Common myeloid progenitor, CD34-positive (primary cell): ENCODE measurements at regions not wholly inside any gene's neighbourhood (a gene's known extent, or its start where the extent isn't known, plus 50 kb on each side); places are given as distances from the start of the nearest gene placed in this dataset.
"Not testable (repeated sequence)": the region's sequence is repeated elsewhere in the genome, so short reads cannot be mapped to it uniquely, and the experiment has no call there.

Experiments used
- CTCF ChIA-PET: fragments of 350-600 bp; sonication (Branson Sonifier 250); formaldehyde crosslinking; loops from one replicate; lab custom pipeline; 2021; ENCODE audit warnings: antibody characterized with exemption; lab: Charles Lee
- POLR2A ChIA-PET: fragments of 350-600 bp; sonication (Branson Sonifier 250); formaldehyde crosslinking; loops from one replicate; lab custom pipeline; 2021; ENCODE audit warnings: antibody characterized with exemption; lab: Charles Lee
- DNase-seq, 3 donors: peaks; one replicate each; pipeline versions ENCODE4 v3.0.0 to v3.0.0-alpha.2; 2013
- H3K27ac ChIP-seq, 2 experiments: 1 replicate in 1 of 2; 2 replicates in 1 of 2; pipeline ENCODE4 v1.7.0; 2013; ENCODE audit warnings: inconsistent platforms in 2 of 2, low read length in 2 of 2, mild to moderate bottlenecking in 2 of 2, low read depth in 1 of 2, moderate library complexity in 1 of 2; ENCODE audit not compliant: severe bottlenecking in 2 of 2, insufficient read depth in 1 of 2, poor library complexity in 1 of 2
- H3K27me3 ChIP-seq, 5 experiments: replicated peaks in 2 of 5; 1 replicate in 3 of 5; 2 replicates in 2 of 5; pipeline versions ENCODE4 v1.6.1 to v1.7.0; 2013; ENCODE audit warnings: low read length in 4 of 5, mild to moderate bottlenecking in 2 of 5, moderate library complexity in 2 of 5, inconsistent platforms in 1 of 5; ENCODE audit not compliant: insufficient read depth in 5 of 5, control insufficient read depth in 4 of 5
- H3K36me3 ChIP-seq, 4 experiments: 1 replicate in 2 of 4; 2 replicates in 2 of 4; pipeline versions ENCODE4 v1.6.1 to v1.7.0; 2013; ENCODE audit warnings: low read length in 3 of 4, control low read depth in 1 of 4, mild to moderate bottlenecking in 1 of 4; ENCODE audit not compliant: control insufficient read depth in 4 of 4, insufficient read depth in 4 of 4
- H3K4me1 ChIP-seq, 4 experiments: 1 replicate in 3 of 4; 2 replicates in 1 of 4; pipeline versions ENCODE4 v1.6.1 to v1.7.1; 2013; ENCODE audit warnings: low read length in 3 of 4, mild to moderate bottlenecking in 3 of 4, control low read depth in 1 of 4, inconsistent platforms in 1 of 4, moderate library complexity in 1 of 4; ENCODE audit not compliant: control insufficient read depth in 4 of 4, insufficient read depth in 4 of 4; ENCODE audit errors: control extremely low read depth in 1 of 4
- H3K4me3 ChIP-seq, 7 experiments: 1 replicate in 4 of 7; 2 replicates in 3 of 7; pipeline versions ENCODE4 v1.5.1 to v1.7.0; 2013; ENCODE audit warnings: mild to moderate bottlenecking in 7 of 7, low read length in 6 of 7, moderate library complexity in 6 of 7, inconsistent platforms in 2 of 7, low read depth in 2 of 7, control low read depth in 1 of 7; ENCODE audit not compliant: insufficient read depth in 4 of 7, control insufficient read depth in 1 of 7; ENCODE audit errors: extremely low read depth in 1 of 7
- H3K9me3 ChIP-seq, 5 experiments: 1 replicate in 4 of 5; 2 replicates in 1 of 5; pipeline versions ENCODE4 v1.6.1 to v1.7.1; 2013; ENCODE audit warnings: low read length in 4 of 5, mild to moderate bottlenecking in 2 of 5, inconsistent platforms in 1 of 5, low read depth in 1 of 5, moderate library complexity in 1 of 5; ENCODE audit not compliant: control insufficient read depth in 4 of 5, insufficient read depth in 2 of 5; ENCODE audit errors: control extremely low read depth in 1 of 5
- WGBS: methylation state at CpG from one replicate; pipeline ENCODE4 v1.1.5; 2013; ENCODE audit not compliant: insufficient coverage; 5-methylcytosine and 5-hydroxymethylcytosine counted together

DNA sequence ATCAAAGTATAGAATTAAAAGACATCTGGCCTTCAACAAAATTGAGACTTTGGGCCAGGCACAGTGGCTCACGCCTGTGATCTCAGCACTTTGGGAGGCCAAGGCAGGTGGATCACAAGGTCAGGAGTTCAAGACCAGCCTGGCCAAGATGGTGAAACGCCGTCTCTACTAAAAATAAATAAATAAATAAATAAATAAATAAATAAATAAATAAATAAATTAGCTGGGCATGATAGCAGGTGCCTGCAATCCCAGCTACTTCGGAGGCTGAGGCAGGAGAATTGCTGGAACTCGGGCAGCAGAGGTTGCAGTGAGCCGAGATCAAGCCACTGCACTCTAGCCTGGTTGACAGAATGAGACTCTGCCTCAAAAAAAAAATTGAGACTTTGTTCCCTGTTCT is 225.7 kb downstream of the CENPC start:
- POLR2A ChIA-PET, H3K4me3 ChIP-seq: not testable (repeated sequence)
- WGBS: 100% methylated on average over 3 of the region's 6 CpGs

GRCh38 chr4:67300497-67301185 is 244.7 kb downstream of the CENPC start:
- H3K4me1 ChIP-seq, POLR2A ChIA-PET, H3K27me3 ChIP-seq, H3K4me3 ChIP-seq, H3K9me3 ChIP-seq, H3K27ac ChIP-seq, H3K36me3 ChIP-seq: not testable (repeated sequence)
- peak; percentile 14 to 57 (median 33) for DNase-seq
- CTCF ChIA-PET: interaction anchor here (1.0 to 1.2 kb wide), 2 partner anchors 11 to 14 kb away, joined by 3 to 4 read pairs; no protein-coding TSS in a partner anchor
- 94% methylated on average over 6 of the region's 11 CpGs for WGBS

More for the DNA sequence above, 225.7 kb downstream of the CENPC start:
- not testable (repeated sequence) for H3K4me1 ChIP-seq, H3K27me3 ChIP-seq, H3K9me3 ChIP-seq, H3K36me3 ChIP-seq, DNase-seq, H3K27ac ChIP-seq
- CTCF ChIA-PET: interaction anchor here (1.5 to 2.0 kb wide), 3 partner anchors 8 to 231 kb away, joined by 4 to 11 read pairs (median 4); no protein-coding TSS in a partner anchor

DNA sequence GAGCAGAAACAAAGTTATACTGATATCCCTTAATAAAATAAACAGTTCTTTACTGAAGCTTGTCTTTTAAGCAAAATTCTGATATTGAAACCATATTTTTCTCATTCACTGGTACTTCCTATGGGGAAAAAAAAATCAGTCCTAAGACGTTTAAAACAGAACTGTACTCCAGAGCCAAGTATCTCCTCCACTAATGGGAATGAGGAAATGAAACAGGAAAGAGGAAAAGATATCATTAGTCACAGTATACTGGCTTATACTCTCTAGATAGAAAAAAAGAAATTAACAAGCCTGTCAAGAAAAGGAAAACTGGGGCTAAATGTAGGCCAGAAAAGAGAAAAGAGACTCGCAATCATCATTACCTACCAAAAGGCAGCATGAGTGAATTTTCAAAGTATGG is 252.7 kb downstream of the CENPC start:
- WGBS: no CpG with 5 or more reads among the region's 2 CpGs
- H3K27ac ChIP-seq: no peak overlapping the region
- no peaks in the 10 kb centered on the region for H3K4me1 ChIP-seq
- H3K9me3 ChIP-seq: no peaks in the 10 kb centered on the region
- no peaks in the 10 kb centered on the region for H3K36me3 ChIP-seq
- no peaks in the 10 kb centered on the region for H3K27me3 ChIP-seq
- ChIA-PET POLR2A (no interaction called here), CTCF (no interaction called here)
- no peak for DNase-seq
- H3K4me3 ChIP-seq: no peak overlapping the region

DNA sequence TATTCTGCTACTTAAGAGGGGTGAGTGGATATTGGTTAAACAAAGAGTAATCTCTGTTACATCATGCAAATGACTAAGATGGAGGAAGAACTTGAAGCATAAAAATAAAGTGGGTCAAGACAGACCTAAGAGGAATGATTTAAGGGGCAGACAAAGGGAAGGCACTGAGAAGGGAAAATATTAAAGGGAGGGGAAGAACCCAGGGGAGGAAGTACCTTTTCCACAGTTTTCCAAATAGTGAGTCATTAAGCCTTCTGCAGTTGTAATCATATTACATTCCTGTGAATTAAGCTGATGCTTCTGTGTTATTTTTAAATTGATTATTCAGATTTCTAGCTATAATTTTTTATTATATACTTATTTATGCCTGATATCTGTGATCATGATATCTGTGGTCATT is 253.3 kb downstream of the CENPC start:
- Histone ChIP-seq H3K27me3 (no peaks in the 10 kb centered on the region), H3K4me3 (no peak overlapping the region), H3K27ac (no peak overlapping the region), H3K9me3 (no peaks in the 10 kb centered on the region), H3K36me3 (no peaks in the 10 kb centered on the region), H3K4me1 (no peaks in the 10 kb centered on the region)
- POLR2A ChIA-PET: no interaction called here
- no peak for DNase-seq
- CTCF ChIA-PET: no interaction called here

DNA sequence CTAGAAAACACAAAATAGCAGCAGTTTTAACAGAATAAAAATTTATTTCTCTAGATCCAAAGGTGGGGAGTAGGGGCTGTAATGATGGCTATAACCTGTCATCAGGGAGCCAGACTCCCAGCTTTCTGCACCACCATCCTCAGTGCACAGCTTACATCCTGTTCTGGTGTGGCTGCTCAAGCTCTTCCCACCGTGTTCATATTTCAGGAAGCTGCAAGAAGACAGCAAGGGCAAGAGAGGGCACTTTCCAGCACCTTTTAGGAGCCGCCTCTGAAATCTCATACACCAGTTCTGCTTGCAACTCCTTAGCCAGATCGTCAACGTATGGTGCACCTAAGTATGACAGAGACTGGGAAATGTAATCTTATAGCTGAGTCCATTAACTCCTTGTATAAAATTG is 253.7 kb downstream of the CENPC start:
- Histone ChIP-seq H3K27me3 (no peaks in the 10 kb centered on the region), H3K4me3 (no peak overlapping the region), H3K4me1 (no peaks in the 10 kb centered on the region), H3K36me3 (no peaks in the 10 kb centered on the region), H3K27ac (no peak overlapping the region), H3K9me3 (no peaks in the 10 kb centered on the region)
- DNase-seq: no peak
- ChIA-PET CTCF (interaction anchor here (4.0 kb wide), 1 partner anchor 207 kb away, joined by 16 read pairs; no protein-coding TSS in a partner anchor), POLR2A (no interaction called here)
- 50% methylated on average over 2 of the region's 4 CpGs for WGBS

- ChIA-PET CTCF (interaction anchor here (1.0 to 4.0 kb wide), 9 partner anchors 10 to 204 kb away, joined by 3 to 22 read pairs (median 4); no protein-coding TSS in a partner anchor), POLR2A (no interaction called here)
- no peaks in the 10 kb centered on the region for H3K9me3 ChIP-seq
- no peaks in the 10 kb centered on the region for H3K36me3 ChIP-seq
- no peak overlapping the region for H3K4me3 ChIP-seq
- no peaks in the 10 kb centered on the region for H3K27me3 ChIP-seq
- no peak overlapping the region for H3K27ac ChIP-seq
- WGBS: 79% methylated on average over 4 of the region's 4 CpGs
- DNase-seq: peak; percentile 38 to 70 (median 59)
- no peaks in the 10 kb centered on the region for H3K4me1 ChIP-seq
Measured at GRCh38 chr4:67288964-67289363, 256.3 kb downstream of the CENPC start.

DNA sequence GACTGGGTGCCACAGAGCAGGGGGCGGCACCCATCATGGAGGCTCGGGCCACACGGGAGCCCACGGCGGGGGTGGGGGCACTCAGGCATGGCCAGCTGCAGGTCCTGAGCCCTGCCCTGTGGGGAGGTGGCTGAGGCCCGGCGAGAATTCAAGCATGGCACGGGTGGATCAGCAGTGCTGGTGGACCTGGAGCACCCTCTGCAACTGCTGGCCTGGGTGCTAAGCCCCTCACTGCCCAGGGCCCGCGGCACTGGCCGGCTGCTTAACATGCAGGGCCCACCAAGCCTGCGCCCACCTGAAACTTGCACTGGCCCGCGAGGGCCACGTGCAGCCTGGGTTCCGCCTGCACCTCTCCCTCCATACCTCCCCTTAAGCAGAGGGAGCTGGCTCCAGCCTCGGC is 258.6 kb downstream of the CENPC start:
- DNase-seq: no peak
- ChIA-PET POLR2A (no interaction called here), CTCF (interaction anchor here (1.0 to 1.5 kb wide), 3 partner anchors 15 to 199 kb away, joined by 3 to 5 read pairs (median 4); no protein-coding TSS in a partner anchor)
- Histone ChIP-seq H3K27ac (no peak overlapping the region), H3K9me3 (no peaks in the 10 kb centered on the region), H3K27me3 (no peaks in the 10 kb centered on the region), H3K36me3 (no peaks in the 10 kb centered on the region), H3K4me3 (no peak overlapping the region), H3K4me1 (no peaks in the 10 kb centered on the region)
- WGBS: 99% methylated on average over 16 of the region's 17 CpGs
